Umbilical cord (tissue), 1 donor: ENCODE measurements at regions not wholly inside any gene's neighbourhood (a gene's known extent, or its start where the extent isn't known, plus 50 kb on each side); places are given as distances from the start of the nearest gene placed in this dataset.

Experiments used
- DNase-seq: peaks from one replicate; pipeline ENCODE4 v3.0.0-alpha.2; 2015; ENCODE audit warnings: low spot score

GRCh38 chr5:13477118-13477737 lies 467.3 kb downstream of the DNAH5 start:
- no peak for DNase-seq

GRCh38 chr5:13472842-13473241 lies 471.6 kb downstream of the DNAH5 start:
- DNase-seq, result no peak

- DNase-seq, result no peak
These were observed 473.5 kb downstream of the DNAH5 start for GRCh38 chr5:13470975-13471374.

GRCh38 chr5:13470263-13470662 lies 474.2 kb downstream of the DNAH5 start:
- no peak for DNase-seq

- no peak for DNase-seq
These were observed 479.8 kb downstream of the DNAH5 start for GRCh38 chr5:13464532-13465193.

GRCh38 chr5:13460587-13460986 lies 483.9 kb downstream of the DNAH5 start:
- no peak for DNase-seq

- no peak for DNase-seq
These were observed 490.4 kb downstream of the DNAH5 start for GRCh38 chr5:13454050-13454449.

- no peak for DNase-seq
These were observed 495.6 kb downstream of the DNAH5 start for GRCh38 chr5:13448843-13449242.

GRCh38 chr5:13439430-13439829 lies 505.1 kb downstream of the DNAH5 start:
- no peak for DNase-seq

GRCh38 chr5:13427827-13428557 lies 516.5 kb downstream of the DNAH5 start:
- DNase-seq, result no peak

GRCh38 chr5:13412040-13412595 lies 532.4 kb downstream of the DNAH5 start:
- no peak for DNase-seq

GRCh38 chr5:13408616-13409015 lies 535.9 kb downstream of the DNAH5 start:
- DNase-seq, result no peak

GRCh38 chr5:13403351-13403750 lies 541.1 kb downstream of the DNAH5 start:
- DNase-seq, result no peak

- DNase-seq, result no peak
These were observed 559.4 kb downstream of the DNAH5 start for GRCh38 chr5:13385066-13385465.

GRCh38 chr5:13382232-13382631 lies 562.3 kb downstream of the DNAH5 start:
- DNase-seq, result no peak

- no peak for DNase-seq
These were observed 566.4 kb downstream of the DNAH5 start for GRCh38 chr5:13378091-13378490.

GRCh38 chr5:13359344-13359743 lies 585.1 kb downstream of the DNAH5 start:
- DNase-seq, result no peak

GRCh38 chr5:13358342-13358741 lies 586.1 kb downstream of the DNAH5 start:
- no peak for DNase-seq

GRCh38 chr5:13357929-13358328 lies 586.6 kb downstream of the DNAH5 start:
- DNase-seq, result no peak

- no peak for DNase-seq
These were observed 588.3 kb downstream of the DNAH5 start for GRCh38 chr5:13356226-13356625.

GRCh38 chr5:13354611-13355010 lies 589.9 kb downstream of the DNAH5 start:
- no peak for DNase-seq

GRCh38 chr5:13350767-13351166 lies 593.7 kb downstream of the DNAH5 start:
- DNase-seq, result no peak

- no peak for DNase-seq
These were observed 595.9 kb downstream of the DNAH5 start for GRCh38 chr5:13348568-13348967.
